HG02852 (cell line): ENCODE measurements at regions not wholly inside any gene's neighbourhood (a gene's known extent, or its start where the extent isn't known, plus 50 kb on each side); places are given as distances from the start of the nearest gene placed in this dataset.

Source experiments
- ATAC-seq: cut with Tn5 transposase; IDR thresholded peaks from one replicate; pipeline ENCODE4 v1.9.1; 2021; ENCODE audit warnings: mild to moderate bottlenecking, moderate library complexity; ENCODE audit not compliant: unreplicated experiment

GRCh38 chr1:112790920-112791722 lies 76.0 kb upstream of the PPM1J start:
- no peak for ATAC-seq

GRCh38 chr1:112788561-112788960 lies 73.4 kb upstream of the PPM1J start:
- no peak for ATAC-seq

GRCh38 chr1:112788054-112788453 lies 72.9 kb upstream of the PPM1J start:
- no peak for ATAC-seq

GRCh38 chr1:112783059-112783458 lies 67.9 kb upstream of the PPM1J start:
- ATAC-seq: no peak

- no peak for ATAC-seq
These were observed 64.8 kb upstream of the PPM1J start for GRCh38 chr1:112779665-112780526.

GRCh38 chr1:112778137-112778536 lies 63.0 kb upstream of the PPM1J start:
- no peak for ATAC-seq

- ATAC-seq: no peak
These were observed 61.6 kb upstream of the PPM1J start for GRCh38 chr1:112776688-112777087.

GRCh38 chr1:112772781-112773180 lies 57.6 kb upstream of the PPM1J start:
- ATAC-seq: no peak

- no peak for ATAC-seq
These were observed 55.6 kb upstream of the PPM1J start for GRCh38 chr1:112770724-112771123.

- ATAC-seq: no peak
These were observed 54.5 kb upstream of the PPM1J start for GRCh38 chr1:112769611-112770010.

- ATAC-seq: no peak
These were observed 52.5 kb upstream of the PPM1J start for GRCh38 chr1:112767646-112768045.
